Gastrocnemius medialis (tissue), 4 donors: ENCODE measurements at regions not wholly inside any gene's neighbourhood (a gene's known extent, or its start where the extent isn't known, plus 50 kb on each side); places are given as distances from the start of the nearest gene placed in this dataset.

ENCODE experiments used
- POLR2A ChIP-seq, 2 donors: fragments of 450-650 bp; IDR thresholded peaks; one replicate each; pipeline ENCODE4 v1.6.1; 2017; ENCODE audit warnings: antibody characterized with exemption in 2 of 2, mild to moderate bottlenecking in 2 of 2, moderate library complexity in 2 of 2
- TF ChIP-seq, protein P1 (sequence below), 5 experiments: fragments of 450-650 bp in 3 of 5; fragments of 200-600 bp in 2 of 5; sonication (generic) in 2 of 5; IDR thresholded peaks in 4 of 5; conservative IDR thresholded peaks in 1 of 5; 1 replicate in 4 of 5; 2 replicates in 1 of 5; pipeline ENCODE4 v1.5.1; 2016 to 2019; ENCODE audit warnings: antibody characterized with exemption in 5 of 5, mild to moderate bottlenecking in 3 of 5, moderate library complexity in 3 of 5

DNA sequence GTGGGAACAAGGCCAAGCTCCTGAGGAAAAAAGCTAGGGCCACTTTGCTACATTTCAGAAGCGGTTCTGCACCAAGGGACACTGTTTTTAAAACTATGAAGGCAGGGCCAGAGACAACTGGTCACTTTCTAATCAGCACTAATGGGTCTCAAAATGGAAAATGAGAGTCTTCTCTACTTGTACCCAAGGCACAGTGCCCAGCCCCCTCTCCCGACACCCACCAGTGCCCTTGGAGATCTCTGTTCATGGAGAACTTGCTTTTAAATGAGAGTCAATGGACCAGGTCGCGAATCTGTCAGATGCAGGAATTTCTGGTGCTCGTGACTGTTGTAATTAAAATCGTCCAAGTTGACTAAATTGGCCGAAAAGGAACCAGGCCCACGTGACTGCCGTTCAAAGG is 591.6 kb downstream of the BCOR start:
- TF ChIP-seq, protein P1, sequence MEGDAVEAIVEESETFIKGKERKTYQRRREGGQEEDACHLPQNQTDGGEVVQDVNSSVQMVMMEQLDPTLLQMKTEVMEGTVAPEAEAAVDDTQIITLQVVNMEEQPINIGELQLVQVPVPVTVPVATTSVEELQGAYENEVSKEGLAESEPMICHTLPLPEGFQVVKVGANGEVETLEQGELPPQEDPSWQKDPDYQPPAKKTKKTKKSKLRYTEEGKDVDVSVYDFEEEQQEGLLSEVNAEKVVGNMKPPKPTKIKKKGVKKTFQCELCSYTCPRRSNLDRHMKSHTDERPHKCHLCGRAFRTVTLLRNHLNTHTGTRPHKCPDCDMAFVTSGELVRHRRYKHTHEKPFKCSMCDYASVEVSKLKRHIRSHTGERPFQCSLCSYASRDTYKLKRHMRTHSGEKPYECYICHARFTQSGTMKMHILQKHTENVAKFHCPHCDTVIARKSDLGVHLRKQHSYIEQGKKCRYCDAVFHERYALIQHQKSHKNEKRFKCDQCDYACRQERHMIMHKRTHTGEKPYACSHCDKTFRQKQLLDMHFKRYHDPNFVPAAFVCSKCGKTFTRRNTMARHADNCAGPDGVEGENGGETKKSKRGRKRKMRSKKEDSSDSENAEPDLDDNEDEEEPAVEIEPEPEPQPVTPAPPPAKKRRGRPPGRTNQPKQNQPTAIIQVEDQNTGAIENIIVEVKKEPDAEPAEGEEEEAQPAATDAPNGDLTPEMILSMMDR (IDR thresholded peaks at IDR 0.05 in 4 of 5, conservative IDR thresholded peaks at IDR 0.05 in 1 of 5) = no peak
- no peak for TF ChIP-seq POLR2A (IDR thresholded peaks at IDR 0.05)
